ENCODE measurements at regions not wholly inside any gene's neighbourhood (a gene's known extent, or its start where the extent isn't known, plus 50 kb on each side); places are given as distances from the start of the nearest gene placed in this dataset.

GRCh38 chr1:217149791-217150190 lies 426.6 kb upstream of the ESRRG start:
- TF ChIP-seq RAD21 (IDR thresholded peaks at IDR 0.05; ENCODE audit: low read depth) (no peak), EGR1 (IDR thresholded peaks at IDR 0.05) (no peak), TCF12 (IDR thresholded peaks at IDR 0.05; ENCODE audit: low read depth) (no peak)

DNA sequence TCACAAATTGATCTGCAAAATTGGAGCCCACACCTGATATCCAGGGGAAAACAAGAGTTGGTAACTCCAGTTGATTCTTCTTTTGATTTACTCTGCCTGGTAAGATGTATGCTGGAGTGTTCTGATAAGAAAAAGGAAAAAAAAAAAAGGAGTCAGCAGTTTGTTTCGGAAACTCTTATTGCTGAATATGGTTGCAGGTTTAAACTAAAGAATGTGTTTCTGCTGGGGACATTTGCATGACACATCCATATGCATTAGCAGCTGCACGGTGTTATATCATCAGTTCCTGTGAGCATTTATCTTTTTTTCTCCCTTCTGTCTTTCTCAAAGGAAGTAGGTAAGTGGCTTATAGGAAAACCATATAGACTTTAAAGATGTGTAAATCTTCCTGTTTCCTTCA lies 418.5 kb upstream of the ESRRG start:
- TF ChIP-seq EP300 (IDR thresholded peaks at IDR 0.05; ENCODE audit: borderline replicate concordance): no peak
- no peak for TF ChIP-seq ZBTB7A (IDR thresholded peaks at IDR 0.05; ENCODE audit: low read depth)
- TF ChIP-seq REST (IDR thresholded peaks at IDR 0.05; ENCODE audit: low read depth): no peak
- TF ChIP-seq YY1 (IDR thresholded peaks at IDR 0.05; ENCODE audit: low read depth): no peak
- no peak for TF ChIP-seq USF1 (IDR thresholded peaks at IDR 0.05)
- TF ChIP-seq, protein P1, sequence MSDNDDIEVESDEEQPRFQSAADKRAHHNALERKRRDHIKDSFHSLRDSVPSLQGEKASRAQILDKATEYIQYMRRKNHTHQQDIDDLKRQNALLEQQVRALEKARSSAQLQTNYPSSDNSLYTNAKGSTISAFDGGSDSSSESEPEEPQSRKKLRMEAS (IDR thresholded peaks at IDR 0.05): no peak
- no peak for TF ChIP-seq NFIC (IDR thresholded peaks at IDR 0.05)
- no peak for TF ChIP-seq EGR1 (IDR thresholded peaks at IDR 0.05)
- TF ChIP-seq TCF12 (IDR thresholded peaks at IDR 0.05; ENCODE audit: low read depth): no peak

DNA sequence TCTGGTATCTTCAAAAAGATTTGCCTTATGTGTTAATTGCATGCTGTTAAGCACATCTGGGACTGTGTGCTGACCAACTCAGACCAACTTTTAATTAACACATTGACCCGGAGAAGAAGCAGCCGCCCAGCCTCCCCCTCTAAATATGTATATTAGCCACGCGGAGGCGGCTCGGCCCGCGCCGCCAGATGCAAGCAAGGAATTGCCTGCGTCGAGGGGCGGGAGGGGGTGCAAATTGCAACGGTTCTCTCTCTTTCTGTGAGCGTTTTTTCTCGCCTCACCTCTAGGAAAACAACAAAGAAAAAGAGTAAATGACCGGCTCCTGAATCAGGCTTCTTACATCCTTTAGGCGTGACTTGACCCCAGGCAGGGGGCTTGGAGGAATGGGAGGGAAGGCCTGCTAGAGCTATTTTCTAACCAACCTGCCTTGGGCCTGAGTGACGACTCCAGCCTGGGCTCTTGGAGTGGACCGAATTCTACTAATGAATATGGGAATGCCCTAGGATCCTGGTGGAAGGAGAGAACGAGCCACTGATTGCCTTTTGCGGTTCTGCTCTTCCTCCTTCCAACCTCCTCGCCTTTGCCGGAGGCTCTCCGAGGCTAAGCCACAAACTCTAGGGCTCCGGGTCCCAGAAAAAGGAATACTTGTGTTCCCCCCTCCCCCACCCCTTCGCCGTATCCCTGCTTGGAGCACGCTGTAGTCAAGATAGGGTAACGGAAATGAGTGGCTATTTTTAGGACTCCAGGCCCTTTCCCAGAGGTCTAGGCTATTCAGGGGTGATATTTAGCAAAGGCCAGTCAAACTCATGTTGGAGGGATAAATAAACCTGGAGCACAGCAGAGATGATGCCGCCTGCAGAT lies 417.0 kb upstream of the ESRRG start:
- TF ChIP-seq ZBTB7A (IDR thresholded peaks at IDR 0.05; ENCODE audit: low read depth) (no peak), EGR1 (IDR thresholded peaks at IDR 0.05) (no peak), TEAD4 (IDR thresholded peaks at IDR 0.05) (no peak), REST (IDR thresholded peaks at IDR 0.05; ENCODE audit: low read depth) (no peak), CREB1 (IDR thresholded peaks at IDR 0.05; ENCODE audit: low read depth) (no peak), TAF1 (IDR thresholded peaks at IDR 0.05; ENCODE audit: low read depth) (no peak), TCF12 (IDR thresholded peaks at IDR 0.05; ENCODE audit: low read depth) (no peak), FOXM1 (IDR thresholded peaks at IDR 0.05; ENCODE audit: borderline replicate concordance, low read depth) (no peak), EP300 (IDR thresholded peaks at IDR 0.05; ENCODE audit: borderline replicate concordance) (no peak)
- TF ChIP-seq, protein P1 (IDR thresholded peaks at IDR 0.05): no peak

- TF ChIP-seq CREB1 (IDR thresholded peaks at IDR 0.05; ENCODE audit: low read depth) (no peak), TAF1 (IDR thresholded peaks at IDR 0.05; ENCODE audit: low read depth) (no peak), TCF12 (IDR thresholded peaks at IDR 0.05; ENCODE audit: low read depth) (no peak), CEBPB (IDR thresholded peaks at IDR 0.05) (no peak), USF1 (IDR thresholded peaks at IDR 0.05) (no peak), NFIC (IDR thresholded peaks at IDR 0.05) (no peak), ZBTB7A (IDR thresholded peaks at IDR 0.05; ENCODE audit: low read depth) (no peak), EP300 (IDR thresholded peaks at IDR 0.05; ENCODE audit: borderline replicate concordance) (no peak), RAD21 (IDR thresholded peaks at IDR 0.05; ENCODE audit: low read depth) (no peak), EGR1 (IDR thresholded peaks at IDR 0.05) (no peak), TEAD4 (IDR thresholded peaks at IDR 0.05) (no peak)
Measured at GRCh38 chr1:217139513-217139912, 416.3 kb upstream of the ESRRG start.

DNA sequence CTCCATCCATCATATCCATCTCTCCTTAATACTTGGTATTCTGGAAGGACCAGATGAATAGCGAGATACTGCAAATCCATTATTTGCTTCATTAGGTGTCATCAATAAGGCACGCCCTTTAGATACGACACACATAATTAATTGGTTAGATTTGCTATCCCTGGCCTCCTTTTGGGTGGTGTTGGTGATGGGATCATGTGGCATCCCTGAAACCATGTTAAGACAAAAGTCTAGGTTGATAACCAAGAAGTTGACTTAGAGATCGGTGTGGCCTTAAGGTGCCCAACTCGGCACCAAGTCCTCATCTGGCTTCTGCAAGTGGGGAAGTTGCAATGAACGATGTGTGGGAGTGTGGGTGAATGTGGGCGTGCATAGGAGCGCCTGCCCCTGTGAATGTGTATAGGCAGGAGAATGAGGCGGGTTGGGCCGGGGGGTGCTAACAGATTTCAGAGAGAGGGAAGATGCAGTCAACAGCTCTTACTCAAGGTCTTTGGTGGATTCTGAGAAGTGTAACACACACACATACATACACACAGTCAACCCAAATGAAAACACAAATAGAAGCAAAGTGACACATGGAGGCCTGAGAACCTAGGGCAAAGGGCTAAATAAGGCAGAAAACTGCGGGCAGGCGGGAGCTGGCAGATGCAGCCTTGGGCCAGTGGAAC lies 415.7 kb upstream of the ESRRG start:
- no peak for TF ChIP-seq USF1 (IDR thresholded peaks at IDR 0.05)
- TF ChIP-seq CEBPB (IDR thresholded peaks at IDR 0.05): no peak
- TF ChIP-seq ZBTB7A (IDR thresholded peaks at IDR 0.05; ENCODE audit: low read depth): no peak
- TF ChIP-seq EGR1 (IDR thresholded peaks at IDR 0.05): no peak
- TF ChIP-seq YY1 (IDR thresholded peaks at IDR 0.05; ENCODE audit: low read depth): no peak
- TF ChIP-seq TAF1 (IDR thresholded peaks at IDR 0.05; ENCODE audit: low read depth): no peak
- no peak for TF ChIP-seq EP300 (IDR thresholded peaks at IDR 0.05; ENCODE audit: borderline replicate concordance)
- TF ChIP-seq, protein P1 (IDR thresholded peaks at IDR 0.05): no peak
- no peak for TF ChIP-seq RAD21 (IDR thresholded peaks at IDR 0.05; ENCODE audit: low read depth)
- TF ChIP-seq TEAD4 (IDR thresholded peaks at IDR 0.05): no peak
- TF ChIP-seq CREB1 (IDR thresholded peaks at IDR 0.05; ENCODE audit: low read depth): no peak
